Activated CD4-positive, alpha-beta T cell treated with anti-CD3 and anti-CD28 coated beads, Interleukin-2, Interleukin-6, amounts not matched to agents 100 ng/mL and 50 ng/mL, durations not matched to agents 16 hours and 8 hours (primary cell): ENCODE measurements at regions not wholly inside any gene's neighbourhood (a gene's known extent, or its start where the extent isn't known, plus 50 kb on each side); places are given as distances from the start of the nearest gene placed in this dataset.
A peak's percentile ranks its signal among the peaks of the same experiment; 100 is the strongest.

Experiments
- DNase-seq: peaks from one replicate; pipeline ENCODE4 v3.0.0-alpha.2; 2020

GRCh38 chr11:128297805-128298204 lies 289.6 kb downstream of the ETS1 start:
- no peak for DNase-seq

- no peak for DNase-seq
Measured at GRCh38 chr11:128297091-128297651, 290.2 kb downstream of the ETS1 start.

GRCh38 chr11:128294671-128295050 lies 292.7 kb downstream of the ETS1 start:
- no peak for DNase-seq

GRCh38 chr11:128294001-128294670 lies 293.2 kb downstream of the ETS1 start:
- DNase-seq, result no peak

- DNase-seq, result peak; percentile 60
Measured at GRCh38 chr11:128291835-128292234, 295.5 kb downstream of the ETS1 start.

- DNase-seq, result peak; percentile 36
Measured at GRCh38 chr11:128291007-128291406, 296.4 kb downstream of the ETS1 start.

- DNase-seq, result peak; percentile 93
Measured at GRCh38 chr11:128290106-128290840, 297.1 kb downstream of the ETS1 start.

- peak; percentile 94 for DNase-seq
Measured at GRCh38 chr11:128289048-128289447, 298.3 kb downstream of the ETS1 start.

GRCh38 chr11:128288368-128288767 lies 299.0 kb downstream of the ETS1 start:
- peak; percentile 32 for DNase-seq

GRCh38 chr11:128285321-128285720 lies 302.0 kb downstream of the ETS1 start:
- DNase-seq, result no peak

- no peak for DNase-seq
Measured at GRCh38 chr11:128284634-128285033, 302.7 kb downstream of the ETS1 start.

- no peak for DNase-seq
Measured at GRCh38 chr11:128283451-128283850, 303.9 kb downstream of the ETS1 start.

GRCh38 chr11:128282053-128282452 lies 305.3 kb downstream of the ETS1 start:
- no peak for DNase-seq

GRCh38 chr11:128279866-128280265 lies 307.5 kb downstream of the ETS1 start:
- no peak for DNase-seq

GRCh38 chr11:128273736-128274135 lies 313.6 kb downstream of the ETS1 start:
- no peak for DNase-seq

- DNase-seq, result no peak
Measured at GRCh38 chr11:128271401-128271800, 316.0 kb downstream of the ETS1 start.

- no peak for DNase-seq
Measured at GRCh38 chr11:128269466-128269865, 317.9 kb downstream of the ETS1 start.

GRCh38 chr11:128266893-128267292 lies 320.5 kb downstream of the ETS1 start:
- DNase-seq, result no peak

GRCh38 chr11:128262463-128263345 lies 324.7 kb downstream of the ETS1 start:
- no peak for DNase-seq

- DNase-seq, result no peak
Measured at GRCh38 chr11:128261011-128261421, 326.3 kb downstream of the ETS1 start.

- no peak for DNase-seq
Measured at GRCh38 chr11:128260398-128260797, 327.0 kb downstream of the ETS1 start.

GRCh38 chr11:128259816-128260215 lies 327.5 kb downstream of the ETS1 start:
- DNase-seq, result no peak

- DNase-seq, result no peak
Measured at GRCh38 chr11:128254941-128255340, 332.4 kb downstream of the ETS1 start.
